COR-L47 (cell line): ENCODE measurements at regions not wholly inside any gene's neighbourhood (a gene's known extent, or its start where the extent isn't known, plus 50 kb on each side); places are given as distances from the start of the nearest gene placed in this dataset.
A peak's percentile ranks its signal among the peaks of the same experiment; 100 is the strongest.

ENCODE experiments used
- DNase-seq: peaks from one replicate; lab custom pipeline; 2025; lab: John Stamatoyannopoulos, UW

GRCh38 chr2:121860758-121861227 is 105.3 kb downstream of the TSN start:
- DNase-seq: no peak

- DNase-seq: no peak
These were observed 106.8 kb downstream of the TSN start for GRCh38 chr2:121862286-121862685.

GRCh38 chr2:121865914-121866313 is 110.5 kb downstream of the TSN start:
- no peak for DNase-seq

GRCh38 chr2:121866789-121867188 is 111.3 kb downstream of the TSN start:
- no peak for DNase-seq

GRCh38 chr2:121868652-121869051 is 113.2 kb downstream of the TSN start:
- DNase-seq: no peak

- DNase-seq: no peak
These were observed 113.9 kb downstream of the TSN start for GRCh38 chr2:121869363-121869762.

- no peak for DNase-seq
These were observed 114.4 kb downstream of the TSN start for GRCh38 chr2:121869873-121870272.

- no peak for DNase-seq
These were observed 117.2 kb downstream of the TSN start for GRCh38 chr2:121872651-121873050.

GRCh38 chr2:121873864-121874263 is 118.4 kb downstream of the TSN start:
- DNase-seq: no peak

- no peak for DNase-seq
These were observed 120.2 kb downstream of the TSN start for GRCh38 chr2:121875585-121876185.

GRCh38 chr2:121877366-121877765 is 121.9 kb downstream of the TSN start:
- DNase-seq: no peak

- DNase-seq: no peak
These were observed 124.8 kb downstream of the TSN start for GRCh38 chr2:121880283-121880682.

GRCh38 chr2:121881038-121881437 is 125.6 kb downstream of the TSN start:
- no peak for DNase-seq

GRCh38 chr2:121881950-121882349 is 126.5 kb downstream of the TSN start:
- DNase-seq: no peak

- DNase-seq: no peak
These were observed 128.6 kb downstream of the TSN start for GRCh38 chr2:121884078-121884477.

GRCh38 chr2:121884511-121884921 is 129.1 kb downstream of the TSN start:
- DNase-seq: no peak

GRCh38 chr2:121886059-121886458 is 130.6 kb downstream of the TSN start:
- DNase-seq: no peak

GRCh38 chr2:121887513-121888188 is 132.2 kb downstream of the TSN start:
- no peak for DNase-seq

GRCh38 chr2:121888189-121888557 is 132.7 kb downstream of the TSN start:
- no peak for DNase-seq

GRCh38 chr2:121890041-121890440 is 134.6 kb downstream of the TSN start:
- no peak for DNase-seq

- no peak for DNase-seq
These were observed 140.5 kb downstream of the TSN start for GRCh38 chr2:121895723-121896571.

- peak; percentile 41 for DNase-seq
These were observed 142.0 kb downstream of the TSN start for GRCh38 chr2:121897335-121897970.
